H1 (cell line): ENCODE measurements at regions not wholly inside any gene's neighbourhood (a gene's known extent, or its start where the extent isn't known, plus 50 kb on each side); places are given as distances from the start of the nearest gene placed in this dataset.

Experiments
- CTCF ChIA-PET: fragments of 300-600 bp; sonication (Branson Sonifier 250); formaldehyde crosslinking; loops from one replicate; lab custom pipeline; 2021; ENCODE audit not compliant: partially characterized antibody; lab: Charles Lee
- POLR2A ChIA-PET: fragments of 300-600 bp; sonication (Branson Sonifier 250); formaldehyde crosslinking; loops from one replicate; lab custom pipeline; 2021; ENCODE audit warnings: inconsistent platforms; ENCODE audit not compliant: partially characterized antibody; lab: Charles Lee
- DNase-seq, 2 experiments: peaks; one replicate each; pipeline versions ENCODE4 v3.0.0 to v3.0.0-alpha.2; 2010 to 2022; ENCODE audit warnings: low spot score in 2 of 2, low read depth in 1 of 2, mixed read lengths in 1 of 2
- FAIRE-seq: peaks from 2 replicates; lab custom pipeline; 2011; peaks lifted over from hg19 to GRCh38; lab: Jason Lieb, UNC
- H2AFZ ChIP-seq: 2 replicates; pipeline ENCODE4 v1.8.1; 2012; ENCODE audit warnings: low read length, inconsistent platforms
- H2AK5ac ChIP-seq: 2 replicates; pipeline ENCODE4 v1.6.1; 2013; ENCODE audit warnings: low read depth, low read length
- H2BK120ac ChIP-seq: replicated peaks from 2 replicates; pipeline ENCODE3; 2013; ENCODE audit warnings: low read depth, low read length, inconsistent platforms
- H2BK12ac ChIP-seq: 2 replicates; pipeline ENCODE4 v1.6.1; 2013; ENCODE audit warnings: low read depth, low read length
- H2BK15ac ChIP-seq: 2 replicates; pipeline ENCODE4 v1.6.1; 2013; ENCODE audit warnings: low read length
- H2BK20ac ChIP-seq: 2 replicates; pipeline ENCODE4 v1.6.1; 2013; ENCODE audit warnings: low read length
- H2BK5ac ChIP-seq: 2 replicates; pipeline ENCODE4 v1.6.1; 2013; ENCODE audit warnings: low read depth, low read length
- H3K14ac ChIP-seq: 2 replicates; pipeline ENCODE4 v1.6.1; 2013; ENCODE audit warnings: inconsistent platforms; ENCODE audit not compliant: insufficient read length
- H3K18ac ChIP-seq: 2 replicates; pipeline ENCODE4 v1.6.1; 2013; ENCODE audit warnings: low read length; ENCODE audit errors: extremely low read depth
- H3K23ac ChIP-seq: 2 replicates; pipeline ENCODE4 v1.6.1; 2013; ENCODE audit warnings: inconsistent platforms; ENCODE audit not compliant: insufficient read length
- H3K23me2 ChIP-seq: 2 replicates; pipeline ENCODE4 v1.6.1; 2013; ENCODE audit warnings: low read depth, low read length
- H3K27ac ChIP-seq: 2 replicates; pipeline ENCODE4 v1.6.1; 2011; ENCODE audit warnings: low read depth, low read length, inconsistent platforms
- H3K27me3 ChIP-seq, 4 experiments: replicated peaks in 1 of 4; 1 replicate in 1 of 4; 2 replicates in 3 of 4; pipeline versions ENCODE4 v1.6.1 to v1.8.1; 2011 to 2013; ENCODE audit warnings: low read length in 3 of 4, mild to moderate bottlenecking in 3 of 4, inconsistent platforms in 2 of 4, mixed read lengths in 2 of 4, moderate library complexity in 1 of 4; ENCODE audit not compliant: control insufficient read depth in 3 of 4, insufficient read depth in 3 of 4; ENCODE audit errors: extremely low read depth in 1 of 4
- H3K36me3 ChIP-seq, 4 experiments: 2 replicates each; pipeline versions ENCODE4 v1.6.1 to v1.8.1; 2011 to 2013; ENCODE audit warnings: mild to moderate bottlenecking in 4 of 4, low read length in 3 of 4, moderate library complexity in 2 of 4, control low read depth in 1 of 4, inconsistent platforms in 1 of 4; ENCODE audit not compliant: insufficient read depth in 4 of 4, control insufficient read depth in 2 of 4
- H3K4ac ChIP-seq: replicated peaks from 2 replicates; pipeline ENCODE3; 2013; ENCODE audit warnings: low read length, low read depth, mixed read lengths, inconsistent platforms; ENCODE audit not compliant: insufficient read length
- H3K4me1 ChIP-seq, 4 experiments: replicated peaks in 1 of 4; 1 replicate in 1 of 4; 2 replicates in 3 of 4; pipeline versions ENCODE4 v1.6.1 to v1.8.1; 2011 to 2013; ENCODE audit warnings: low read length in 3 of 4, inconsistent platforms in 2 of 4, mixed read lengths in 1 of 4; ENCODE audit not compliant: insufficient read depth in 4 of 4, control insufficient read depth in 3 of 4
- H3K4me2 ChIP-seq, 2 experiments: 2 replicates each; pipeline versions ENCODE4 v1.6.1 to v1.8.1; 2011 to 2013; ENCODE audit warnings: low read depth in 2 of 2, low read length in 2 of 2, control low read depth in 1 of 2, inconsistent platforms in 1 of 2, mild to moderate bottlenecking in 1 of 2; ENCODE audit not compliant: insufficient read depth in 1 of 2
- H3K4me3 ChIP-seq, 4 experiments: fragments of 200-600, 300-600 bp in 1 of 4; sonication (generic), shearing (Covaris generic), sonication (Bioruptor Twin) in 1 of 4; 2 replicates each; pipeline versions ENCODE4 v1.5.1 to v1.8.1; 2011 to 2016; ENCODE audit warnings: low read length in 4 of 4, low read depth in 3 of 4, control low read depth in 2 of 4, inconsistent platforms in 2 of 4, mild to moderate bottlenecking in 2 of 4, mixed read lengths in 1 of 4, moderate library complexity in 1 of 4; ENCODE audit not compliant: insufficient read depth in 2 of 4; ENCODE audit errors: extremely low read depth in 1 of 4
- H3K56ac ChIP-seq: replicated peaks from 2 replicates; pipeline ENCODE3; 2013; ENCODE audit warnings: low read depth, mild to moderate bottlenecking, mixed read lengths, low read length, inconsistent platforms; ENCODE audit not compliant: insufficient read length
- H3K79me1 ChIP-seq: 2 replicates; pipeline ENCODE4 v1.6.1; 2013; ENCODE audit warnings: low read depth, low read length, control low read depth
- H3K79me2 ChIP-seq, 2 experiments: 2 replicates each; pipeline versions ENCODE4 v1.6.1 to v1.8.1; 2012 to 2013; ENCODE audit warnings: low read length in 2 of 2, mild to moderate bottlenecking in 2 of 2, inconsistent platforms in 1 of 2; ENCODE audit not compliant: insufficient read depth in 2 of 2, control insufficient read depth in 1 of 2
- H3K9ac ChIP-seq, 4 experiments: replicated peaks in 1 of 4; 1 replicate in 1 of 4; 2 replicates in 3 of 4; pipeline versions ENCODE4 v1.6.1 to v1.8.1; 2011 to 2013; ENCODE audit warnings: low read depth in 3 of 4, low read length in 3 of 4, control low read depth in 2 of 4, mild to moderate bottlenecking in 2 of 4, moderate library complexity in 2 of 4, inconsistent platforms in 1 of 4; ENCODE audit errors: extremely low read depth in 1 of 4
- H3K9me3 ChIP-seq, 2 experiments: 2 replicates each; pipeline versions ENCODE4 v1.6.1 to v1.8.1; 2012 to 2013; ENCODE audit warnings: mild to moderate bottlenecking in 2 of 2, moderate library complexity in 2 of 2, control low read depth in 1 of 2, inconsistent platforms in 1 of 2, low read depth in 1 of 2, low read length in 1 of 2, mixed read lengths in 1 of 2; ENCODE audit not compliant: insufficient read depth in 2 of 2
- H4K20me1 ChIP-seq, 2 experiments: replicated peaks in 1 of 2; 2 replicates each; pipeline versions ENCODE3 to v1.8.1; 2011 to 2013; ENCODE audit warnings: inconsistent platforms in 2 of 2, low read length in 2 of 2, mild to moderate bottlenecking in 1 of 2; ENCODE audit not compliant: insufficient read depth in 2 of 2, control insufficient read depth in 1 of 2
- H4K5ac ChIP-seq: 2 replicates; pipeline ENCODE4 v1.6.1; 2013; ENCODE audit warnings: low read length, low read depth, mixed read lengths, inconsistent platforms; ENCODE audit not compliant: insufficient read length
- H4K8ac ChIP-seq: 2 replicates; pipeline ENCODE4 v1.8.0; 2013; ENCODE audit warnings: mild to moderate bottlenecking, moderate library complexity, low read length, inconsistent platforms; ENCODE audit not compliant: insufficient read depth; ENCODE audit errors: extremely low read depth
- H4K91ac ChIP-seq: replicated peaks from 2 replicates; pipeline ENCODE3; 2013; ENCODE audit warnings: low read length, mixed read lengths, inconsistent platforms; ENCODE audit not compliant: insufficient read length
- FOSL1 ChIP-seq: IDR thresholded peaks from 2 replicates; pipeline ENCODE4 v1.6.1; 2011; ENCODE audit warnings: mild to moderate bottlenecking, low read depth, low read length, moderate library complexity; ENCODE audit not compliant: insufficient read depth
- WGBS, 2 experiments: shearing (Covaris generic) in 1 of 2; methylation state at CpG; one replicate each; pipeline versions ENCODE4 v1.1.6 to v1.1.7; 2013 to 2015; ENCODE audit warnings: low lambda C conversion rate in 2 of 2, mixed read lengths in 2 of 2, inconsistent platforms in 1 of 2, low coverage in 1 of 2, missing lambda C conversion rate in 1 of 2; ENCODE audit not compliant: insufficient replicate concordance in 2 of 2, insufficient coverage in 1 of 2, insufficient read length in 1 of 2; ENCODE audit errors: extremely low coverage in 1 of 2, missing lambda C conversion rate in 1 of 2; 5-methylcytosine and 5-hydroxymethylcytosine counted together

DNA sequence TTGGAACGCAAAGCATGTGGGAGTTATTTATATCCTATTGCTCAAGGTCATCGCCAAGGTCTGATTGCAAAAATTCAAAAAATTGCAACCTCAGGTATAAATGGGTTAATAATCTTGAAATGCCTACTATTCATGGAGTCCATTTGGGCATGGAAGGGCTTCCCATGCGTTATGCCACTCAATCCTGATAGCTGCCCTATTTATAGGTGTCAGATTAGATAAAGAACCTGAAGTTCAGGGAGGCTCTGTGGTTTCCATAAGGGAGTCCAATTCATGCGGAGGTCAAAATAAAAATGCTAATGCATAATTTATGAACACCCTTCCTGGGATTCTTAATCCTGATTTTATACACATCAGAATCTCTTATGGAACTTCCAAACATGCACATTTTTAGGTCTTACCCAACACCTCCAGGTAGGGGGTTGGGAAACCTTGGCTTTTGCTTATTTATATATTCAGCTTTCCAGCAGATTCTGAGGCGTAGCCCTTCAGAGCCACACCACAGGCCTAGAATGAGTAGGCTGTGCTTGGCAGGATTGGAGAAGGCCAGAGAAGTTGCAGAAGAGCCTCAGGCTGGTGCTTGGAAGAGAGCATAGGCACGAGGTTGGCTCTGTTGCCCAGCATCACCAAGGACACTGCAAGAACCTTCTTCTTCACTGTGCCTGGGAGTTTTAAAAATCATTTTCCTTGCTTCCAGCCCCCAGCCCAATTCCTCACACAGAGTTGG, 324.4 kb upstream of the CFAP20DC start:
- Histone ChIP-seq H3K56ac (no peak overlapping the region), H2BK5ac (no peak overlapping the region), H4K20me1 (no peaks in the 10 kb centered on the region), H3K14ac (no peak overlapping the region), H2BK12ac (no peak overlapping the region), H3K36me3 (no peaks in the 10 kb centered on the region), H3K9ac (no peak overlapping the region), H3K27me3 (no peaks in the 10 kb centered on the region), H4K91ac (no peak overlapping the region), H3K18ac (no peak overlapping the region), H2BK15ac (no peak overlapping the region), H3K4me3 (no peak overlapping the region), H2BK20ac (no peak overlapping the region), H3K9me3 (no peaks in the 10 kb centered on the region), H2AK5ac (no peak overlapping the region), H3K79me2 (no peaks in the 10 kb centered on the region), H2AFZ (no peak overlapping the region), H3K4ac (no peak overlapping the region), H2BK120ac (no peak overlapping the region), H3K23me2 (no peaks in the 10 kb centered on the region; the same call in 1 of the 2 replicates), H3K23ac (no peak overlapping the region), H4K5ac (no peak overlapping the region), H3K79me1 (no peaks in the 10 kb centered on the region), H3K4me1 (peaks cover 0 to 2% (median 0%) of the 10 kb centered on the region in 4 experiments; a peak in 1 of 7 replicates), H3K27ac (no peak overlapping the region), H4K8ac (no peak overlapping the region), H3K4me2 (no peak overlapping the region)
- ChIA-PET CTCF (interaction anchor here (0.6 kb wide), 2 partner anchors 191 to 576 kb away, joined by 3 read pairs; no protein-coding TSS in a partner anchor), POLR2A (no interaction called here)
- DNase-seq (no peak), FAIRE-seq (no peak)
- WGBS, 2 experiments, result 91% methylated on average over 6 of the region's 6 CpGs; no CpG with 5 or more reads in 1 of the 2 experiments
- TF ChIP-seq FOSL1, result no peak
